Neuronal stem cell (in vitro differentiated cells): ENCODE measurements at regions not wholly inside any gene's neighbourhood (a gene's known extent, or its start where the extent isn't known, plus 50 kb on each side); places are given as distances from the start of the nearest gene placed in this dataset.

Experiments used
- DNase-seq: peaks from one replicate; pipeline ENCODE4 v3.0.0-alpha.2; 2013; ENCODE audit warnings: low spot score
- H2AFZ ChIP-seq: one replicate; pipeline ENCODE4 v1.6.1; 2013; ENCODE audit warnings: mild to moderate bottlenecking, low read length, inconsistent platforms
- H2AK5ac ChIP-seq: 2 replicates; pipeline ENCODE4 v1.6.1; 2013; ENCODE audit warnings: low read depth, mild to moderate bottlenecking, inconsistent platforms, low read length, moderate library complexity, mixed read lengths
- H2BK120ac ChIP-seq: 2 replicates; pipeline ENCODE4 v1.6.1; 2013; ENCODE audit warnings: low read depth, mild to moderate bottlenecking, inconsistent platforms, low read length, moderate library complexity, mixed read lengths
- H2BK12ac ChIP-seq: one replicate; pipeline ENCODE4 v1.6.1; 2013; ENCODE audit warnings: low read length, inconsistent platforms
- H2BK15ac ChIP-seq: 2 replicates; pipeline ENCODE4 v1.6.1; 2013; ENCODE audit warnings: mild to moderate bottlenecking, low read length, inconsistent platforms, mixed read lengths
- H2BK5ac ChIP-seq: one replicate; pipeline ENCODE4 v1.6.1; 2013; ENCODE audit warnings: inconsistent platforms, mild to moderate bottlenecking, low read length, moderate library complexity
- H3K14ac ChIP-seq: one replicate; pipeline ENCODE4 v1.6.1; 2013; ENCODE audit warnings: low read length, inconsistent platforms
- H3K18ac ChIP-seq: 2 replicates; pipeline ENCODE4 v1.6.1; 2013; ENCODE audit warnings: low read length, inconsistent platforms
- H3K23ac ChIP-seq: 2 replicates; pipeline ENCODE4 v1.6.1; 2013; ENCODE audit warnings: low read depth, mild to moderate bottlenecking, mixed read lengths, low read length, inconsistent platforms; ENCODE audit not compliant: poor library complexity
- H3K27ac ChIP-seq: replicated peaks from 3 replicates; pipeline ENCODE4 v1.5.1; 2013; ENCODE audit warnings: low read length, inconsistent platforms
- H3K27me3 ChIP-seq, 3 experiments: 2 replicates each; pipeline ENCODE4 v1.6.1; 2013; ENCODE audit warnings: low read length in 3 of 3, mild to moderate bottlenecking in 2 of 3, inconsistent platforms in 1 of 3, low read depth in 1 of 3, mixed read lengths in 1 of 3, moderate library complexity in 1 of 3; ENCODE audit not compliant: control insufficient read depth in 3 of 3, insufficient read depth in 3 of 3
- H3K36me3 ChIP-seq, 2 donors: replicated peaks in 1 of 2; 2 replicates each; pipeline ENCODE4 v1.6.1; 2013; ENCODE audit warnings: low read length in 2 of 2; ENCODE audit not compliant: control insufficient read depth in 2 of 2, insufficient read depth in 2 of 2
- H3K4ac ChIP-seq: 2 replicates; pipeline ENCODE4 v1.6.1; 2013; ENCODE audit warnings: inconsistent platforms, mild to moderate bottlenecking, low read length, moderate library complexity
- H3K4me1 ChIP-seq, 2 donors: 1 replicate in 1 of 2; 2 replicates in 1 of 2; pipeline ENCODE4 v1.6.1; 2013; ENCODE audit warnings: low read length in 2 of 2, low read depth in 1 of 2; ENCODE audit not compliant: control insufficient read depth in 2 of 2, insufficient read depth in 1 of 2
- H3K4me2 ChIP-seq: one replicate; pipeline ENCODE4 v1.6.1; 2013; ENCODE audit warnings: mild to moderate bottlenecking, low read length, inconsistent platforms; ENCODE audit not compliant: insufficient read depth, poor library complexity, severe bottlenecking
- H3K4me3 ChIP-seq, 2 donors: 2 replicates each; pipeline ENCODE4 v1.5.1; 2013; ENCODE audit warnings: low read length in 2 of 2, mild to moderate bottlenecking in 2 of 2, inconsistent platforms in 1 of 2, moderate library complexity in 1 of 2
- H3K79me1 ChIP-seq: one replicate; pipeline ENCODE4 v1.6.1; 2013; ENCODE audit warnings: low read depth, mild to moderate bottlenecking, inconsistent platforms, low read length, moderate library complexity
- H3K9ac ChIP-seq: one replicate; pipeline ENCODE4 v1.6.1; 2013; ENCODE audit warnings: mild to moderate bottlenecking, low read depth, low read length, inconsistent platforms; ENCODE audit not compliant: poor library complexity
- H3K9me3 ChIP-seq, 2 donors: replicated peaks in 1 of 2; 2 replicates each; pipeline versions ENCODE3 to v1.6.1; 2013; ENCODE audit warnings: low read length in 2 of 2, mild to moderate bottlenecking in 2 of 2, inconsistent platforms in 1 of 2, low read depth in 1 of 2, mixed read lengths in 1 of 2, moderate library complexity in 1 of 2; ENCODE audit not compliant: control insufficient read depth in 2 of 2, insufficient read depth in 1 of 2
- H4K8ac ChIP-seq: one replicate; pipeline ENCODE4 v1.6.1; 2013; ENCODE audit warnings: low read depth, mild to moderate bottlenecking, inconsistent platforms, low read length, moderate library complexity
- H4K91ac ChIP-seq: one replicate; pipeline ENCODE4 v1.6.1; 2013; ENCODE audit warnings: low read length, low read depth, mild to moderate bottlenecking, inconsistent platforms; ENCODE audit not compliant: poor library complexity
- WGBS, 2 donors: extraction: QIAGEN DNeasy Blood & Tissue Kit; methylation state at CpG; one replicate each; pipeline ENCODE4 v1.1.7; 2013; ENCODE audit warnings: missing lambda C conversion rate in 2 of 2, mixed read lengths in 1 of 2; ENCODE audit not compliant: insufficient read length in 2 of 2, insufficient replicate concordance in 1 of 2; ENCODE audit errors: extremely low coverage in 2 of 2; 5-methylcytosine and 5-hydroxymethylcytosine counted together

DNA sequence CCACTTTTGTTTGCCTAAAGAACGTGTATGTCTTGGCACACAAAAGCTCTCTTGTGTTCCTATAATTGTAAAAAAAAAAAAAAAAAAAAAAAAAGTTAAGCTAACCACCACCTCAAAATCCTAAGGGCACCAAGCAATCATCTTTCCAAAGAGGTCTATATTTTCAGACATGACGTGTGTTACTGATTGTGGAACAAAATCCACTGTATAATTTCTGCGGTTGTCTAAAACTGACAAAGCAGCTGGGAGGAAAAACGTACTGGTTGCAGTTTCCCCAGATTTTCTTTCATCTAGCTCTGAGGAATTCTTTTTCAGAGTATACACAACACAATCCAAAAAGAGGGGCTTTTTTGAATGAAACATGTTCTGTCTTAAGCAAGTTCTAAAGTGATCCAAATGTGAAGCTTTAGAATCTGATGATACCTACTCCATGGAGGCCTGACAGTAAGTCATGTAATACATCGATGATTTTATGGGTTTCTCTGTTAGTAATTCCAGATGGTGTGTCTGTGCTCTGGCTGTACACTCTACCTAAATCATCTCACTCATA is 375.6 kb upstream of the NUDT12 start:
- no peaks in the 10 kb centered on the region for H3K79me1 ChIP-seq
- H3K27ac ChIP-seq = no peak overlapping the region
- H3K36me3 ChIP-seq = no peaks in the 10 kb centered on the region
- no peak overlapping the region for H3K4me2 ChIP-seq
- H2BK12ac ChIP-seq = no peak overlapping the region
- H4K8ac ChIP-seq = no peak overlapping the region
- no peaks in the 10 kb centered on the region for H3K4me1 ChIP-seq
- H2AK5ac ChIP-seq = no peak overlapping the region
- DNase-seq = no peak
- no peaks in the 10 kb centered on the region for H3K9me3 ChIP-seq
- H3K14ac ChIP-seq = no peak overlapping the region
- H3K4me3 ChIP-seq = no peak overlapping the region
- no peak overlapping the region for H2BK5ac ChIP-seq
- H3K9ac ChIP-seq = no peak overlapping the region
- H2BK15ac ChIP-seq = no peak overlapping the region
- no peak overlapping the region for H2BK120ac ChIP-seq
- no CpG with 5 or more reads among the region's 5 CpGs for WGBS, 2 donors
- no peak overlapping the region for H3K18ac ChIP-seq
- no peak overlapping the region for H4K91ac ChIP-seq
- H3K4ac ChIP-seq = no peak overlapping the region
- H3K27me3 ChIP-seq = no peaks in the 10 kb centered on the region
- no peak overlapping the region for H3K23ac ChIP-seq
- H2AFZ ChIP-seq = peak overlapping the region; percentile 41

DNA sequence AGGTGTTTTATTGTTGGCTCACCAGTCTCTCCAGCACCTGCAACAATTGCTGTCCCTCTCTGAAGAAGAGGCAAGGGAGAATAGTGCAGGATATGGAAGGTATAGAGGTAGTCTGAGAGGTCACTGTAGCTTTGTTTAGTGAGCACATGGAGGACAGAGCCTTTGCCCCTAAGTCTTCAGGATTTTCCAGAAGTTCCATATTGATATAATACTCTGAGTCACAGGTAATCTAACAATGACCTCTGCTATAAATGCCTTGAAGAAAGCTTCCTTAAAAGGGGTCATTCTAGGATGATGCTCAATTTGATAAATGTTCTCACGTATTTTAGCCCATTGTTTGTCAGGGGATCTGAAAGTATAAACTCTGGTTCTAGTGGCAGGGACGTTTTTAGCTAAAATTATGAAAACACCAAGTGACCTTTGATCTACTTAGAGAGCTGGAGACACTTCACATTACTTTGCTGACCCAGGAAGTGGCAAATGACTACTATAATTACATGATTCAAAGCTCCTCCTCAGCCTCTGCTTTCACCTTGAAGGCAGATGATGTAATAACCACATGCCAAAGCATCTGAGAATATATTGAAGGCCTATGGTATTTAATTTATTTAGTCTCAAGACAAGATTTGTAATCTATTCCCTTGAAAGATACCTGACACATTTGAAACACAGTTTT is 366.9 kb upstream of the NUDT12 start:
- Histone ChIP-seq H3K14ac (no peak overlapping the region), H3K9me3 (peaks cover 0 to 1% of the 10 kb centered on the region in 2 donors), H3K27me3 (no peaks in the 10 kb centered on the region), H2AK5ac (no peak overlapping the region), H2BK120ac (no peak overlapping the region), H3K23ac (no peak overlapping the region), H3K18ac (no peak overlapping the region), H3K36me3 (no peaks in the 10 kb centered on the region), H3K79me1 (no peaks in the 10 kb centered on the region), H3K4me2 (no peak overlapping the region), H2BK15ac (no peak overlapping the region), H2AFZ (peak overlapping the region; percentile 8), H4K91ac (no peak overlapping the region), H3K4ac (no peak overlapping the region), H4K8ac (no peak overlapping the region), H3K9ac (no peak overlapping the region), H2BK5ac (no peak overlapping the region), H2BK12ac (no peak overlapping the region), H3K4me3 (no peak overlapping the region), H3K4me1 (peaks cover 0 to 3% of the 10 kb centered on the region in 2 donors), H3K27ac (no peak overlapping the region)
- no peak for DNase-seq
- WGBS, 2 donors = no CpG with 5 or more reads among the region's 2 CpGs

DNA sequence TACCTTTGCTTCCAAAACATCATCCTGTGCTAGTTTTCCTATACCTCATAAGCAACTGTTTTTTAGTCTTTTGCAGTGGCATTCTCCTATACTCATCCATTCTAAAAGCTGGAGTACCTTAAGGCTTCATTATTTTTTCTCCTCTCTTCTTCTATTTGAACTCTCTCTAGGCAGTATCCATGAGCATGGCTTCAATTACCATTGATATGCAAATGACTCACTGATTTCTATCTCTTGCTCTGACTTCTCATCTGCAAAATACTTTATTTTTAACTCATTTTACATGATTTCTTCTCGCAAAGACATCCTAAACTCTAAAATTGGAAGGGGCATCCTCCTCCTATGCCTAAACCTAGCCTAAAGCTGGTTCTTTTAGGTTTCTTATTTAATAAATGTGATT is 365.1 kb upstream of the NUDT12 start:
- H3K23ac ChIP-seq = no peak overlapping the region
- no peak overlapping the region for H3K4me3 ChIP-seq
- WGBS, 2 donors = no CpG with 5 or more reads among the region's 1 CpG
- H3K36me3 ChIP-seq = no peaks in the 10 kb centered on the region
- H3K27me3 ChIP-seq = no peaks in the 10 kb centered on the region
- H2AFZ ChIP-seq = no peak overlapping the region
- no peaks in the 10 kb centered on the region for H3K79me1 ChIP-seq
- no peak overlapping the region for H3K4me2 ChIP-seq
- H3K9me3 ChIP-seq = peaks cover 0 to 2% of the 10 kb centered on the region in 2 donors
- H2BK12ac ChIP-seq = no peak overlapping the region
- no peak overlapping the region for H4K8ac ChIP-seq
- no peak overlapping the region for H4K91ac ChIP-seq
- H2AK5ac ChIP-seq = no peak overlapping the region
- no peak overlapping the region for H3K4ac ChIP-seq
- no peak overlapping the region for H3K18ac ChIP-seq
- no peak overlapping the region for H3K27ac ChIP-seq
- H2BK120ac ChIP-seq = no peak overlapping the region
- no peak overlapping the region for H3K9ac ChIP-seq
- H3K4me1 ChIP-seq = peaks cover 0 to 7% of the 10 kb centered on the region in 2 donors
- no peak overlapping the region for H2BK5ac ChIP-seq
- no peak overlapping the region for H2BK15ac ChIP-seq
- DNase-seq = no peak
- H3K14ac ChIP-seq = no peak overlapping the region

DNA sequence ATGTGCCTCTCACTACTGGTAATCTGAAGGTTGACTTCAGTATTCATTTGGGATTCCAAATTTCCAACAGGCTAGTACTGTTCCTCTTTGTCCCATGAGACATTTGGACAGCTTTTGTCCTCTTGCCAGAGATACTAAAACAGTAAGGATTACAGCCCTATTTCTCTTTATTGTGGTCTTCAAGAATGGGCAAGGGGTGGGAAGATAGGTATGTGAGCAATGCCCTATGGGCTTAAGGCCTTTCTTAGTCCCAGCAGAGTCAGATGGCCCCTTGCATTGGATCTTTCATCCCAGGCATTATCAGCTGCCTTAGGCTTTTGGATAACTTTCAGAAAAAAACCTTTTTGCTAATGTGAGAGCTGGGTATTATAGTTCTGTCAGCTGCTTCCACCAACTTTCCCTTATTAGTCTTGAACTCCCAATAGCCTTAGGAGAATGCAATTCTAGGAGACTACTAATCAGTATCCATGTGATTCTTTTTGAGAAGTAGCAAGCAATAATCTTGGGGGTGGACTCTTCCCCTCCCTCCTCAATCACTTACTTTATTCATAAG is 361.1 kb upstream of the NUDT12 start:
- Histone ChIP-seq H2BK12ac (no peak overlapping the region), H3K9me3 (peaks cover 0 to 2% of the 10 kb centered on the region in 2 donors), H4K8ac (no peak overlapping the region), H4K91ac (no peak overlapping the region), H3K27ac (no peak overlapping the region), H2BK5ac (no peak overlapping the region), H3K27me3 (no peaks in the 10 kb centered on the region), H3K9ac (no peak overlapping the region), H3K4ac (no peak overlapping the region), H2BK15ac (no peak overlapping the region), H3K18ac (no peak overlapping the region), H3K23ac (no peak overlapping the region), H3K4me2 (no peak overlapping the region), H2AK5ac (no peak overlapping the region), H3K36me3 (no peaks in the 10 kb centered on the region), H3K4me1 (peaks cover 6 to 7% of the 10 kb centered on the region in 2 donors), H3K79me1 (no peaks in the 10 kb centered on the region), H2AFZ (no peak overlapping the region), H2BK120ac (no peak overlapping the region), H3K14ac (no peak overlapping the region), H3K4me3 (no peak overlapping the region)
- DNase-seq = no peak
